ENCODE measurements at regions not wholly inside any gene's neighbourhood (a gene's known extent, or its start where the extent isn't known, plus 50 kb on each side); places are given as distances from the start of the nearest gene placed in this dataset.

DNA sequence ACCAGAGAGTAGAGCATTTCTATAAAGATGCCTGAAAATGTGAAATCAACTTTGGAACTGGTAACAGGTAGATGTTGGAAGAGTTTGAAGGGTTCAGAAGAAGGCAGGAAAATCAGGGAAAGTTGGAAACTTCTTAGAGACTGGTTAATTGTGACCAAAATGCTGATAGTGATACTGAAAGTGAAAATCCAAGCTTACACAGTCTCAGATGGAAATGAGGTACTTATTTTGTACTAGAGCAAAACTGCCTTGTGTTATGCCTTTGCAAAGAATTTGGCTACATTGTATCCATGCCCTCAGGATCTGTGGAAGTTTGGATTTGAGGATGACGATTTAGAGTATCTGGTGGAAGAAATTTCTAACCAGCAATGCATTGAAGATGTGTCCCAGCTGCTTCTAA is 430.6 kb upstream of the KCND2 start:
- Histone ChIP-seq H3K9ac (ENCODE audit: low read depth, low read length) (no peak overlapping the region), H2BK5ac (ENCODE audit: low read depth, low read length, poor library complexity, severe bottlenecking) (no peak overlapping the region), H3K56ac (ENCODE audit: extremely low read depth, insufficient read depth, low read length) (no peak overlapping the region), H3K14ac (replicated peaks; ENCODE audit: low read depth, low read length) (no peak overlapping the region), H4K8ac (ENCODE audit: low read depth in 2 of 2, low read length in 2 of 2) (no peak overlapping the region), H3K18ac (ENCODE audit: low read depth, low read length) (no peak overlapping the region), H4K20me1 (ENCODE audit: insufficient read depth, low read length) (no peaks in the 10 kb centered on the region), H3K4me2 (ENCODE audit: low read depth, low read length) (no peak overlapping the region), H4K5ac (ENCODE audit: low read depth, low read length) (no peak overlapping the region), H4K91ac (ENCODE audit: insufficient read depth, low read depth, low read length) (no peak overlapping the region), H3K27ac (ENCODE audit: insufficient read depth, low read length) (no peak overlapping the region), H3K79me1 (ENCODE audit: low read depth in 1 of 2, low read length in 2 of 2) (no peaks in the 10 kb centered on the region), H3K4me1 (ENCODE audit: control insufficient read depth, insufficient read depth, low read length) (no peaks in the 10 kb centered on the region), H2BK15ac (ENCODE audit: low read depth, low read length) (no peak overlapping the region), H3K4me3 (ENCODE audit: insufficient read depth, low read depth, low read length) (no peak overlapping the region), H3K4ac (ENCODE audit: low read depth, low read length) (no peak overlapping the region), H2BK120ac (ENCODE audit: low read depth, low read length) (no peak overlapping the region), H2AK9ac (replicated peaks; ENCODE audit: low read depth, low read length, poor library complexity) (no peak overlapping the region), H2AFZ (replicated peaks; ENCODE audit: low read length, poor library complexity) (no peak overlapping the region), H3K36me3 (ENCODE audit: control insufficient read depth, insufficient read depth, low read length) (no peaks in the 10 kb centered on the region), H2AK5ac (ENCODE audit: low read depth, low read length) (no peak overlapping the region), H3K9me3 (ENCODE audit: control insufficient read depth, insufficient read depth, low read length) (peaks cover 3% of the 10 kb centered on the region; the same call in 1 of the 2 replicates), H3K27me3 (ENCODE audit: control insufficient read depth, insufficient read depth, low read length) (no peaks in the 10 kb centered on the region), H3K9me1 (ENCODE audit: insufficient read depth, low read length) (no peaks in the 10 kb centered on the region), H3K23ac (ENCODE audit: low read depth, low read length) (no peak overlapping the region), H2BK20ac (ENCODE audit: low read depth, low read length) (no peak overlapping the region)
- ChIA-PET CTCF (no interaction called here), POLR2A (ENCODE audit: unreplicated experiment) (no interaction called here)
- intact Hi-C loops (cut with micrococcal nuclease) = no loop called here
- dilution Hi-C loops (cut with HindIII; ENCODE audit: low sequenced_read_pairs, unreplicated experiment) = no loop called here
- in situ Hi-C loops (cut with MboI; ENCODE audit: low sequenced_read_pairs) = no loop called here
- DNase-seq = no peak
- no TSS peak for BruUV-seq (replicated peaks)
- no peak for TF ChIP-seq RFX5 (IDR thresholded peaks at IDR 0.05; ENCODE audit: low read depth, low read length)
- TF ChIP-seq MAFK (IDR thresholded peaks at IDR 0.05; ENCODE audit: low read depth, low read length) = no peak
- TF ChIP-seq, protein P1, sequence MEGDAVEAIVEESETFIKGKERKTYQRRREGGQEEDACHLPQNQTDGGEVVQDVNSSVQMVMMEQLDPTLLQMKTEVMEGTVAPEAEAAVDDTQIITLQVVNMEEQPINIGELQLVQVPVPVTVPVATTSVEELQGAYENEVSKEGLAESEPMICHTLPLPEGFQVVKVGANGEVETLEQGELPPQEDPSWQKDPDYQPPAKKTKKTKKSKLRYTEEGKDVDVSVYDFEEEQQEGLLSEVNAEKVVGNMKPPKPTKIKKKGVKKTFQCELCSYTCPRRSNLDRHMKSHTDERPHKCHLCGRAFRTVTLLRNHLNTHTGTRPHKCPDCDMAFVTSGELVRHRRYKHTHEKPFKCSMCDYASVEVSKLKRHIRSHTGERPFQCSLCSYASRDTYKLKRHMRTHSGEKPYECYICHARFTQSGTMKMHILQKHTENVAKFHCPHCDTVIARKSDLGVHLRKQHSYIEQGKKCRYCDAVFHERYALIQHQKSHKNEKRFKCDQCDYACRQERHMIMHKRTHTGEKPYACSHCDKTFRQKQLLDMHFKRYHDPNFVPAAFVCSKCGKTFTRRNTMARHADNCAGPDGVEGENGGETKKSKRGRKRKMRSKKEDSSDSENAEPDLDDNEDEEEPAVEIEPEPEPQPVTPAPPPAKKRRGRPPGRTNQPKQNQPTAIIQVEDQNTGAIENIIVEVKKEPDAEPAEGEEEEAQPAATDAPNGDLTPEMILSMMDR (conservative IDR thresholded peaks at IDR 0.05; ENCODE audit: low read depth, low read length) = no peak
- no peak for TF ChIP-seq SMC3 (IDR thresholded peaks at IDR 0.05; ENCODE audit: low read depth, low read length)
- TF ChIP-seq RAD21 (IDR thresholded peaks at IDR 0.05; ENCODE audit: low read length) = no peak
- TF ChIP-seq POLR2A (IDR thresholded peaks at IDR 0.05; ENCODE audit: low read depth, low read length) = no peak
- no peak for TF ChIP-seq BHLHE40 (IDR thresholded peaks at IDR 0.05; ENCODE audit: low read depth, low read length)
- TF ChIP-seq RCOR1 (IDR thresholded peaks at IDR 0.05; ENCODE audit: insufficient replicate concordance, low read length) = no peak
- TF ChIP-seq FOS (IDR thresholded peaks at IDR 0.05; ENCODE audit: low read depth, low read length) = no peak
- no peak for TF ChIP-seq CHD1 (IDR thresholded peaks at IDR 0.05; ENCODE audit: low read depth, low read length)
- TF ChIP-seq ELK1 (IDR thresholded peaks at IDR 0.05; ENCODE audit: borderline replicate concordance, low read depth, low read length) = no peak
- TF ChIP-seq MXI1 (IDR thresholded peaks at IDR 0.05; ENCODE audit: borderline replicate concordance, low read depth, low read length) = no peak
- TF ChIP-seq MAZ (IDR thresholded peaks at IDR 0.05; ENCODE audit: borderline replicate concordance, low read depth, low read length) = no peak
- TF ChIP-seq USF2 (IDR thresholded peaks at IDR 0.05; ENCODE audit: low read depth, low read length) = no peak
- TF ChIP-seq NFE2L2 (IDR thresholded peaks at IDR 0.05; ENCODE audit: low read depth, low read length) = no peak
- TF ChIP-seq CEBPB (IDR thresholded peaks at IDR 0.05; ENCODE audit: low read depth, low read length) = no peak
- ATAC-seq (ENCODE audit: low read depth) = no peak
- WGBS, 2 experiments (ENCODE audit: extremely low coverage in 2 of 2, insufficient read length in 1 of 2) = no CpG with 5 or more reads among the region's 1 CpG

Measured in IMR-90 (cell line).